ENCODE measurements at regions not wholly inside any gene's neighbourhood (a gene's known extent, or its start where the extent isn't known, plus 50 kb on each side); places are given as distances from the start of the nearest gene placed in this dataset.
"Not testable (repeated sequence)": the region's sequence is repeated elsewhere in the genome, so short reads cannot be mapped to it uniquely, and the experiment has no call there.

DNA sequence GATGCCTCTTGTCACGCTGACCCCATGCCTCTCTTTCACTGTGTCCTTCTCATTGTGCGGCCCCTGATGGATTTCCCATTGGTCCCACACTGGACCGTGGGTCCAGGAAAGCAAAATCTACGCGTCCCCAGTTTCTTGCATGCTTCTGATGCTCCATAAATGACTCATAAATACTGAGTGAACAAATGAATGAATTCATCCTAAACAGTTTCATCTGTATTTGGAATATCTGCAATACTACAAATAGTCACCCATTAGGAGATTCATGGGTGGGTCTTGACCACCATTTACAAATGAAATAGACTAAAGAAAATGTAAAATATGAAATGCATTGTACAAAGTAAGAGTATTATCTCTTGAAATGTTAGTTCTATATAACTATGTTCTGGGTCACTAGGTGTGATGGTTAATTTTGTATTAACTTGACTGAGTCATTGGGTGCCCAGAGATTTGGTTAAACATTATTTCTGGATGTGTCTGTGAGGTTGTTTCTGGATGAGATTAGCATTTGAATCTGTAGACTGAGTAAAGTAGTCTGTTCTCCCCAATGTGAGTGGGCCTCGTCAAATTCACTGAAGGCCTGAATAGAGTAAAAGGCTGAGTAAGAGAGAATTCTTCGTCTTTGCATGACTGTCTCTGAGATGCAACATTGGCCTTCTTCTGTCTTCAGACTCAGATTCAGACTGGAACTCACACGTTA lies 448.7 kb downstream of the PREX1 start:
- Mint-ChIP-seq H3K36me3 (ENCODE audit: low read depth) (no peaks in the 10 kb centered on the region), H3K4me3 (no peak overlapping the region), H3K27me3 (ENCODE audit: low read depth) (peaks cover 9% of the 10 kb centered on the region), H3K27ac (no peak overlapping the region), H3K9me3 (no peaks in the 10 kb centered on the region), H3K4me1 (ENCODE audit: low read depth) (no peaks in the 10 kb centered on the region)

DNA sequence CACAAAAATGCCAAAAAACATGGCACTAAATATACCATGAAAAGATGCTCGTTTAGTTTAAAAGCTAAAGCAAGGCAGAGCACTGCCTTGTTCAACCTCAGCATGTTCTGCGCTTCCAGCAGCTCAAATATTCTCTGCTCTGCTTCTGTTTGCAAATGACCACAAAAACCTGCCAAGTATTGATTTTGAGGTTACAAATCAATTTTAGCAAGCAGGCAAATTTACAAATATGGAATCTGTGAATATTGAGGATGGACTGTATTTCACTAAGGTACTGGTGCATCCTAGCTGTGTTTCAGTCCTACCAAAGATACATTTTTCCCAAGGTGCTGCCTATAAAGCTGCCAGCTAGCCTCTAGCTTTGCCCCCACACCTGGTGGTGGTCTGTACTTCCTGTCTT lies 449.9 kb downstream of the PREX1 start:
- no peak overlapping the region for H3K4me3 Mint-ChIP-seq
- H3K27ac Mint-ChIP-seq, result no peak overlapping the region
- H3K9me3 Mint-ChIP-seq, result no peaks in the 10 kb centered on the region

DNA sequence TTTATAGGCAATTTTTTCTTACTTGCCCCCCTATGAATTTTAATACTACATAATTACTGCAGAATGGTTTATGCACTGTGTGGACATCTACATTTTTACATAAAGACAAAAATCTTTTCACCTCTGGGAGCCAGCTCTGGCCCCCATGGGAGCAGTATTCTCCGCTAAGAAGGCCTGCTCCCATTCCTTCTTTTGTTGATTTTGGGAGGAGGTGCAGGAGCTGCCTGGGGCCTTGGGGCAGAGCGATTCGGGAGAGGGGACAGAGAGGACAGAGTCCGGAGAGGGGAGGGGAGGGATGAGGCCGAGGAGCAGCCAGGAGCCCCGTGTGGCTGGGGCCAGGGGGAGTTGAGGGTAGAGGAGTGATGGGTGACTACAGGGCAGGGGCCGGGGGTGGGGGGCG lies 452.0 kb downstream of the PREX1 start:
- Mint-ChIP-seq H3K27ac (no peak overlapping the region), H3K9me3 (no peaks in the 10 kb centered on the region), H3K27me3 (ENCODE audit: low read depth) (peaks cover 9% of the 10 kb centered on the region), H3K4me3 (no peak overlapping the region), H3K36me3 (ENCODE audit: low read depth) (no peaks in the 10 kb centered on the region), H3K4me1 (ENCODE audit: low read depth) (no peaks in the 10 kb centered on the region)

More for the DNA sequence above, 449.9 kb downstream of the PREX1 start:
- Mint-ChIP-seq H3K27me3 (ENCODE audit: low read depth) (peaks cover 9% of the 10 kb centered on the region), H3K36me3 (ENCODE audit: low read depth) (no peaks in the 10 kb centered on the region), H3K4me1 (ENCODE audit: low read depth) (no peaks in the 10 kb centered on the region)

DNA sequence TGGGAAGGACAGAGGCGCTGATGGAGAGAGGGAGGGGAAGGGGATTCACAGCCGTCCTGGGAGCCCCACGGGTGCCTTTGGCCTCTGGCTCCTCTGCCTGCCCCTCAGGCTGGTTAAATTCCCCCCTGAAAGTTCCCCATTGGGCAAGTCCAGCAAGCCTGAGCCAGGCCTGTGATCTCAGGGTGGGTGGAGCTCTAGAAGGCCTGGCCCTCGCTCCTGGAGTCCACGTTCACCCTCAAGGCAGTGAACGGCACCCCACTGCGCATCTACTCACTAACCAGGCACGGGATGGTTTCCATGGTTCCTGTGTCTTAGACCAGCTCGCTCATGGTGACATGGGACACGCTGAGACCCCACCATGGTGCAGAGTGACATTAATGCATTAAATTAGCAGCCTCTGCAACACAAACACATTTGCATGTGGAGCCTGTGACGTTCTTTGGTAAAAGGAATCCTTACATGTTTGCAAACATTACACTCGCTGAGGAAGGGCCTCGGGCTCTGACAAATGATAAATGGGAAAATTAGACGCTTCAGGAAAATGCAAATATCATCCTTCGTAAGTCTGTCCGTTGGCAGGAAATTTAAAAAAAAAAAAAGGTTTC lies 452.7 kb downstream of the PREX1 start:
- Mint-ChIP-seq H3K36me3 (ENCODE audit: low read depth) (no peaks in the 10 kb centered on the region), H3K27ac (no peak overlapping the region), H3K4me3 (no peak overlapping the region), H3K4me1 (ENCODE audit: low read depth) (no peaks in the 10 kb centered on the region), H3K27me3 (ENCODE audit: low read depth) (peaks cover 12% of the 10 kb centered on the region), H3K9me3 (no peaks in the 10 kb centered on the region)

DNA sequence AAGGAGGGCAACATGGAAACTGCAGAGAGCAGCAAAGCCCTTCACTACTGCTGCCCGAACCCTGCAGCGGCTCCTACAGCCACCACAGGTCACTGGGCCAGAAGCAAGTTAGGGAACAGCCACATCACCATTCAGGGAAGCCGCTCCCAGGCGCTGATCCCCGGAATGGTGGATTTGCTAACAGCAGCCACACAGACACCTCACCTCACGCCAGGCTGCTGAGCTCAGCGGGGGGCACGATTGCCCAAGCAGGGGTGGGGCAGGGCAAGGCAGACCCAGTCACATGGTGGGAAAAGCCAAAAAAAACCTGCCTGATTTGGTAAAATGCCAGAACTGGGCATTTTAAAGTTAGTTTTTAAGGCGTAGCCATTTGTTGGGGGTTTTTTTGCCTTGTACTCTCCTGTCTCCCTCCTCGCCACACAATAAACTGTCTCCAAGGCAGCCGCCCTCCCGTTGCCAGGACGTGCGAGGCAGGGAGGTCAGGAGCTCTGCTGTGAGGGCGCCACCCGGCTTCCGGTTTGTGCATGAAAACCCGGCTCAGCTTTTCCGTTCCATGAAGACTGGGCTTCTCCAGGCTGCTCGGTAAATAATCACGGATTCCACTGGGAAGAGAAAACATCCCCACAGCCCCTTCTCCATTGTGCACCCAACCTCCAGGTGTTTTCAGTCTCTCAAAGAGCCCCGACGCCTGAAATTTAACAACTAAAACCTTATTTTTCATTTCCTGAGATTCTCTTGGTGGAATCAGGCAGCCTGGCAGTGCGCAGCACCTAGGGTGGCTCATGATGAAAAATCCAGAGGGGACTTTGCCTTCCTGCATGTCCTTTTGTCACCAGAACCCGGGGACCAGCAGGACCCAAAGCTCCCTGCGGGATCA lies 453.5 kb downstream of the PREX1 start:
- H3K27me3 Mint-ChIP-seq (ENCODE audit: low read depth), result peaks cover 11% of the 10 kb centered on the region
- not testable (repeated sequence) for H3K9me3 Mint-ChIP-seq; H3K4me3 Mint-ChIP-seq; H3K4me1 Mint-ChIP-seq (ENCODE audit: low read depth); H3K36me3 Mint-ChIP-seq (ENCODE audit: low read depth); H3K27ac Mint-ChIP-seq

DNA sequence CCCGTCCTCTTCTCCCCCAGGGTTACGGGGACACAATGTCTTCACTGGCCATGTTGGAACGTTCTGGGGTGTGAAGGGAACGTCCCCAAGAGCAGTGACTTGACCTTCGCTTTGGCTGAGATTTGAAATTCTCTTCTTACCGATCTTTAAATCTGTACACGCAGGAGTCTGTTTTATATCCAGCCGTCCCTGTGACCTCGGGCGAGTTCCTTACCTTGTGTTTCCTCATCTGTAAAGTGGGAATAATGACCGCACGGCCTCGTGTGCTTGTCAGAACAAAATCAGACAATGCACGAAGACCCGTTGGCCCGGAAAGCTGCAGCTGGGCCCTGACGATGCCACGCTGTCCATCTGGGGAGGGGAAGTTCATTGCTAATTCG lies 454.3 kb downstream of the PREX1 start:
- Mint-ChIP-seq H3K4me1 (ENCODE audit: low read depth) (no peaks in the 10 kb centered on the region), H3K4me3 (no peak overlapping the region), H3K36me3 (ENCODE audit: low read depth) (no peaks in the 10 kb centered on the region), H3K27me3 (ENCODE audit: low read depth) (peaks cover 11% of the 10 kb centered on the region), H3K9me3 (no peaks in the 10 kb centered on the region), H3K27ac (no peak overlapping the region)

DNA sequence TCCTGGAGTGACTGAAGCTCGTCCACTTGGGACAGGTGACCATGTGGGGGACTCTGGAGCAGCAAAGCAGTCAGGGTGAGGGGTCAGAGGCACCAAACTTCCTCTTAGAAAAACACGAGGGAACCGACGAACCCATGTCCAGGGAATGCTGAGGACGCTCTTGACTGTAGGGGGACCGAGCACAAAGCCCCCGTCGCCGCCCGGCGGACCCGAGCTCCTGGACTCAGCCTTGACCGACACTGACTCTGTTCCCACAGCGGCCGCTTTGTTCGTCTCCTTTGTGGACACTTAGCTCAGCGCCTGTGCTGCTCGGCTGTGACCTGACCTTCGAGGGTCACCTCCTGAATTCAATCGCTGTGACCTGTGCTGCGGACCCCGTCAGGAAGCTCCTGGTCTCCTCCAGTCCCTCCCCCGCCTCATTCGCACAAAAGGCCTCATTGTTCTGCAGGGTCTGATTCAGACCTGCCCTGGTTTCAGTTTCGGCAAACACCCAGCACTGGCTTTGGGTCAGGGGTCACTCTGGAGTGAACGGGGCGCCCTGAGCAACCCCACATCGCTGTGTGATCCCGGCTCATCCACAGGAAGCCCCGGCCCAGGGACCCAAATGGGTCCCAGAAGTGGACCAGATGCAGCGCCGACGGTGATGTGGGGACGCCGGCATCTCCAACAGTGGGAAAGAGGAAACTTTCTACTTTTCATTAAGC lies 454.8 kb downstream of the PREX1 start:
- H3K9me3 Mint-ChIP-seq; H3K36me3 Mint-ChIP-seq (ENCODE audit: low read depth); H3K4me3 Mint-ChIP-seq; H3K27ac Mint-ChIP-seq; H3K27me3 Mint-ChIP-seq (ENCODE audit: low read depth); H3K4me1 Mint-ChIP-seq (ENCODE audit: low read depth): not testable (repeated sequence)

DNA sequence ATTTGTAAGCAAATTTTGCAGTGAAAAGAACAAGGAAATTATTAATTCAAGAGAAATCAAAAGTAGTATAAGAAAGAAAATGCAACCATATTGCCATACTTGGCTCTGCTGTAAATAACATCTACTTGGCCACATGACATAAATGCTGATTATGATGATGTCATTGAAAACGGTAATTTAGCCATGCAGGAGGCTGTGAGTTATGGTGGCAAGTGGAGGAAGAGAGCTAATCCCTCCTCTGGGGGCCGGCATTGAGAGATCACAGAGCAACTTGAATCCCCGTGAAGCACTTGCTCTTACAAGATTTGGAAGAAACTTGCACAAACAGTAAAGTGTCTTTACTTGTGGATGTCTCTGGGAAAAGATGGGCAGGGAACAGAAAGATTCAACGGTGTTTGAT lies 456.6 kb downstream of the PREX1 start:
- Mint-ChIP-seq H3K4me3 (no peak overlapping the region), H3K27ac (no peak overlapping the region), H3K36me3 (ENCODE audit: low read depth) (no peaks in the 10 kb centered on the region), H3K9me3 (peaks cover 5% of the 10 kb centered on the region), H3K27me3 (ENCODE audit: low read depth) (peaks cover 5% of the 10 kb centered on the region), H3K4me1 (ENCODE audit: low read depth) (peaks cover 2% of the 10 kb centered on the region)

DNA sequence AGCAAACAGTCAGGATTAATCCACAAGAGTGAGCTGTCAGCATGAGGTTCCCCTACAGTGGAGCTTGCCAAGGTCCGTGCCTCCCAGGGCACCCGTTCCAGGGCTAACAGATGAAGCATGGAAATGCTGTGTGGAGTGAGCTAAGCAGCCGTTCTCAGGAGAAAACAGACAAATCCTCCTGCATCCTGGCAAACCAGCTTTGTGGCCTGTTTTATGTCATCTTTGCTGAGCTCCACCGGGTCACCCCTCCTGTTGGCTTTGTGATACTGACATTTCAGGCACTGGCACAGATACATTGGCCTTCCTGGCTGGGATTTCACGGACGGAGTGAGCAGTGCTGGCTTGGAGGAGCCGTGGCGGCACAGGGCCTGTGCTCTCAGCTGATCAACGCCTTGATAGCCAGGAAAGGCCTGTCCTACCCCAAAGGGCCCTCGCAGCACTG lies 459.2 kb downstream of the PREX1 start:
- H3K9me3 Mint-ChIP-seq, result peaks cover 14% of the 10 kb centered on the region
- peaks cover 10% of the 10 kb centered on the region for H3K27me3 Mint-ChIP-seq (ENCODE audit: low read depth)
- H3K36me3 Mint-ChIP-seq (ENCODE audit: low read depth); H3K27ac Mint-ChIP-seq; H3K4me1 Mint-ChIP-seq (ENCODE audit: low read depth); H3K4me3 Mint-ChIP-seq: not testable (repeated sequence)

DNA sequence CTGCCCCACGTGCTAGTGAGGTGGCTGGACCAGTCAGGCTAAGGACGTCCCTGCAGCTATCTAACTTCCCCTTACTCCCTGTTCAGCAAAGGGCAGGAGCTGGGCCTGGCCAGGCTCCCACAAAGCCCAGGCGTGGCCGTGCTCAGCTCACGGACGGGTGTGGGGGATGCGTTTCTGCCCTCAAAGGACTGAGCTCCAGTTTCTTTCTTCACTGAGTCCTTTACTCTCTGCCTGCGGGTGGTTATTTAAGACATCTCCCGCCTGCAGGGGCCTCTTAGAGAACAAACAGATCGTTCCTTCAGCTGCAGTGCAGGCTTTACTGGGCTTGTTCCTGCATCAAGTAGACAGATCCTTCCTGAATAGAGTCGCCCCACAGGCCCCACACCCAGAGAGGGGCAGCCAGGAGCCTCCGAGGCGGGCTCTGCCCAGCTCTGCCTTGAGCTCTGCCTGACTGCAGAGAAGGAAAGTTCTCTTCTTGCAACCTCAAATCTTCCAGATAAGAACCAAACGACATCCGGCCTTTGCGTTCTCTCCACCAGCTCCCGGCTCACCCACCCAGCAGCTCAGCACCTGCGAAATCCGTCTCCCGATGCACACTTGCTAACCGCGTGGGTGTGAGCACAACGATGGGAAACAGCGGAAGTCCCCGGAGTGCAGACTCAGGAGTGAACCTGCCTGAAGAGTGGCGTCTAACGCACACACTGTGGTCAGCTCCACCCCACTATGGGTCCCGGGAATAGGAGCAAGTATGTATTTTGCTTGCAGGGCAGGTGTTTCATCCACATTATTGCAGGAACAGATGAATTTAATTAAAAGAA lies 460.0 kb downstream of the PREX1 start:
- not testable (repeated sequence) for H3K4me1 Mint-ChIP-seq (ENCODE audit: low read depth); H3K4me3 Mint-ChIP-seq; H3K27ac Mint-ChIP-seq; H3K36me3 Mint-ChIP-seq (ENCODE audit: low read depth)
- H3K27me3 Mint-ChIP-seq (ENCODE audit: low read depth), result peaks cover 10% of the 10 kb centered on the region
- H3K9me3 Mint-ChIP-seq, result peaks cover 14% of the 10 kb centered on the region

DNA sequence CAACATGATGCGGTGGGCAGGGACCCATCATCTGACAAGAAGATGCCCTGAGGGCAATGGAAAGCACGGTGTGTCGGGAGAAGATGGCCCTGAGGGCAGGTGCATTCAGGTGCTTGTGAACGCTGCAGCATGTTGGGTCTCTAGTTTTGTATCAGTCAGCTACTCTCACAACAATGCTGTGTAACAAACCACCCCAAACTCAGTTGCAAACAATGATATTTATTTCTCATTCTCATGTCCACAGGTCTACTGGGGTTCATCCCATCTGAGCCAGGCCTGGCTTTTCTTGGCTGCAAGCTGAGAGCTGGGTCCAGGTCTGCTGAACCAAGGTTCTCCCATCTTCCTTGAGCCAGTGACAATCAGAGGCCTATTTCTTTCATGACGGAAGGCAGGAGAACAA lies 461.6 kb downstream of the PREX1 start:
- peaks cover 10% of the 10 kb centered on the region for H3K27me3 Mint-ChIP-seq (ENCODE audit: low read depth)
- peaks cover 14% of the 10 kb centered on the region for H3K9me3 Mint-ChIP-seq
- H3K36me3 Mint-ChIP-seq (ENCODE audit: low read depth), result peaks cover 2% of the 10 kb centered on the region
- H3K4me1 Mint-ChIP-seq (ENCODE audit: low read depth), result peaks cover 2% of the 10 kb centered on the region
- H3K27ac Mint-ChIP-seq, result no peak overlapping the region
- H3K4me3 Mint-ChIP-seq, result no peak overlapping the region

DNA sequence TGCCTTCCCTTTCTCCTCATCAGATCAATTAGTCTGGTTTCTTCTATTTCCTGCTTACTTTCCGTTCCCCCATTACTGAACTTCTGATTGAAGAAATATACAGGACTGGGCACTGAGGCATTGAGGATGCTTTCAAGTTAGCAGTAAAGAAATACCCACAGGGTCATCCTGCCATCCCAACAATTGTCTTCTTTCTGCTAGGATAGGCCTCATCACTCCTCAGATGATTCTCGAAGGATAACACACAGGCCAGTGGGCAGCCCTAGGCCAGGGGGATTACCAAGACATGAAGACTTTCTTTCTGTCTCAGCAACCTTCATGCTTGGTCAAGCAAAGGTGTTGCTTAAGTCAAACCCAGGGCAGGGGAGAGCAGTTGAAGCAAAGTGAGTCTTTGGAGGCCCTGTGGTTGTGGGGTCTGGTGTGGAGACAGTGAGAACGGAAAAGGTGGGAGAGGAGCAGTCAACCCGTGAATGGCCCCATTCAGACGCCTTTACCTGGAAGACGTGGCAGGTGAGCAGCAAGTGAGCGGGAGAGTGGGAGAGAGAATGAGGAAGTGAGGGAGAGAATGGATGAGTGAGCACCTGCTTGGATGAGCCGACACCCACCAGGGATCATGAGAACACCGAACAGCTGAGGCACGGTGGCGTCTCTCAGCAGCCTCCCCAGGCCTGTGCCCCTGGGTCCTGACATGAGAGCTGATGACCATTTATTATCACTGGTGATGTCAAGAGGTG lies 462.9 kb downstream of the PREX1 start:
- H3K27ac Mint-ChIP-seq, result no peak overlapping the region
- H3K36me3 Mint-ChIP-seq (ENCODE audit: low read depth), result peaks cover 2% of the 10 kb centered on the region
- H3K4me1 Mint-ChIP-seq (ENCODE audit: low read depth), result peaks cover 4% of the 10 kb centered on the region
- H3K27me3 Mint-ChIP-seq (ENCODE audit: low read depth), result peaks cover 5% of the 10 kb centered on the region
- H3K4me3 Mint-ChIP-seq, result no peak overlapping the region
- H3K9me3 Mint-ChIP-seq, result peaks cover 14% of the 10 kb centered on the region

DNA sequence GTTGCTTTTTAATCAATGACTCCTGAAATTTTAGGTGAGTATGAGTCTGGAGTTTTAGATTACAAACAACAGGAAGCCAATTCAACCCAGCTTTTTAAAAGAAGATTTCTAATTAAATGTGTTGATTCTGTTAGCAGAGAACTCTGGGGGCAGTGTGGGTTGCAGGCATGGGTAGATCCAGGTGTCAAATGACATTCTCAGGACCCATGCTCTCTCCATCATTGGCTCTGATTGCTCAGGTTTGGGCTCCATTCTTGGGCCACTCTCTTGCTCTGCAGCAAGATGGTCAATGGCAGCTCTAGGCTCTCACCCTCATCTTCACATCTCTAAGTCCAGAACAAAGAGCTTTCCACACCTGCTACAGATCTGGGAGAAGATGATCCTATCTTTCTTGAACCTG lies 463.7 kb downstream of the PREX1 start:
- no peak overlapping the region for H3K4me3 Mint-ChIP-seq
- H3K27me3 Mint-ChIP-seq (ENCODE audit: low read depth), result peaks cover 5% of the 10 kb centered on the region
- peaks cover 14% of the 10 kb centered on the region for H3K9me3 Mint-ChIP-seq
- peaks cover 2% of the 10 kb centered on the region for H3K36me3 Mint-ChIP-seq (ENCODE audit: low read depth)
- H3K27ac Mint-ChIP-seq, result no peak overlapping the region
- peaks cover 4% of the 10 kb centered on the region for H3K4me1 Mint-ChIP-seq (ENCODE audit: low read depth)

All from T-helper 1 cell treated with Interleukin-12 subunit alpha and Interleukin-12 subunit beta and Interleukin-4 antibody, amounts not matched to agents 30 μg/mL and 1 μg/mL, for 36 hours (primary cell).